Activated CD4-positive, alpha-beta T cell treated with anti-CD3 and anti-CD28 coated beads, Interleukin-2, amount 50 U/mL, for 1 hour (primary cell): ENCODE measurements at regions not wholly inside any gene's neighbourhood (a gene's known extent, or its start where the extent isn't known, plus 50 kb on each side); places are given as distances from the start of the nearest gene placed in this dataset.

Experiments used
- DNase-seq: peaks from one replicate; pipeline ENCODE4 v3.0.0-alpha.2; 2020

- no peak for DNase-seq
These were observed 61.7 kb upstream of the PSD2 start for GRCh38 chr5:139733698-139734538.

- DNase-seq: no peak
These were observed 61.1 kb upstream of the PSD2 start for GRCh38 chr5:139734539-139734916.

DNA sequence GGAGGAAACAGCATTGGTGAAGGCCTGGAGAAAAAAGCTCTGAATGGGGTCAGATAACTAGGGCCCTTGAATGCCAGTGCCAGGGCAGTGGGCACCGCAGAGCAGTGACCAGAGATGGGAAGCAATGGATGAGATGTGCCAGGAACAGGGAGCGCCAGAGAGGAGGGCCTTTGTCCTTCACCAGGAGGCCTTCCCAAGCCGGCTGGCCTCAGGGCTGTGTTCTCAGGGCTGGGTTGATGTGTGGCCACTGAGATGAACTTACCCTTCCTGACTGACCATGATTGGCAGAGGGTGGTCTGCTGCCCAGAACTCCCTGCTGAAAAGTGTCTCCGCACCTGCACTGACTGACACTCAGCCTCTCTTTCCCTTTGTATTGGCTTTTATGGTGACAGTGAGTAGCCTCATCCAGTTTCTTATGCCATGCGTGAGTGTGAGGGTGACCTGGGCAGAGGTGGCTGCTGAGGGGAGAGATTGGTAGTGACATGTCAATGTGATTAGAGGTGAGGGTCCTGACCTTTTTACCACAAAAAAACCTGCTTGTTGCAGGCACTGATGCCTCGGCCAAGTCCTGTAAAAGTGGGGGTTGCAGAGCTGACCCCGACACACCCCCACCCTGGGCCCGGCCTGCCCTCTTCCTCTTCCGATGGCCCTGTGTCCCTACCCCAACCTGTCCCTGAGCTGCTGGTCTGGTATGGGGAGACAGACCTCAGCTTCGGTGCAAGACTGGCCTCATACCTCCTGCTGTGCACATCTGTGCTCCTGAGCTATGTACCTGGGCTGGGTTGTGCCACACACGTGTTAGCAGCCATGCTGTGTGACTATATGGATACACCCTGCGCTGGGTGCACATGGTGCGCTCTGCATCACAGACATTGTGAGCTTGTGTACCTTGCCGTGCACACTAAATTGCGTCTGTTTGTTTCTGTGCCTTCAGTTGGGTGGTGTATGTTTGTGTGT, 57.1 kb upstream of the PSD2 start:
- DNase-seq: no peak

DNA sequence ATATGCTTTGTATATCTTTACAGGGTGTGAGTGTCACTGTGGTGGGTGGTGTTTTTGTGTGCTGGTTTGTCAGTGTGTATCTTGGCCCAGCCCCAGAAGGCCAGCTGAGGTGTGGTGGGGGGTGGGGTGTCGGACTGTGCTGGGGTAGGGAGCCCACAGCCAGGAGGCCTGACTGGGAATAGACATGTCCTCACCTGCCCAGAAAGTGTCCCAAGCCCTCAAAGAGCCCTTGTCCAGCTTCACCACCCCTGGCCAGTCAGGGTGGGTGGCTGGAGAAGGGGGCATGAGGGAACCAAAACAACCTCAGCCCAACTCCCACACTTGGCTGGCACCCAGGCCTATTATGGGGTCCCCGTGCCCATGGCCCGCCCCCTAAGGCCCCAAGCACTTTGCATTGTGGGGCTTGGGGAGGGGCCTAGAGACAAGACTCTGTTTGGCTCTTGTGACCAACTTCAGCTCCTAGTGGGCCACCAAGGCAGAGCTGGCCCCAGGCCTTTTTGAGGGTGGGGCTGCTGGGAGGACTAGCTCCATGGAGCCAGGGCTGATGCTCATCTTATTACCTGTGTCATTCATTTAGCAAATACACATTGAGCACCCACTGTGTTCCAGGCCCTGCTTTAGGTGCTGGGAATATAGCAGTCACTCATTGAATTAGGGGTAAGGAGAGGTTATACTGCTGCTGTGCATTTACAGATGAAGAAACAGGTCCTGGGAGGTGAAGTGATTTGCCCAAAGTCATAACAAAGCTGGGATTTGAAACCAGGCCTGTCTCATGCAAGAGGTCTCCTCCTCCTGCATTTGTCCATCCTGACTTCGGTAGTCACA, 56.2 kb upstream of the PSD2 start:
- no peak for DNase-seq

GRCh38 chr5:139740138-139740991, 55.2 kb upstream of the PSD2 start:
- no peak for DNase-seq

DNA sequence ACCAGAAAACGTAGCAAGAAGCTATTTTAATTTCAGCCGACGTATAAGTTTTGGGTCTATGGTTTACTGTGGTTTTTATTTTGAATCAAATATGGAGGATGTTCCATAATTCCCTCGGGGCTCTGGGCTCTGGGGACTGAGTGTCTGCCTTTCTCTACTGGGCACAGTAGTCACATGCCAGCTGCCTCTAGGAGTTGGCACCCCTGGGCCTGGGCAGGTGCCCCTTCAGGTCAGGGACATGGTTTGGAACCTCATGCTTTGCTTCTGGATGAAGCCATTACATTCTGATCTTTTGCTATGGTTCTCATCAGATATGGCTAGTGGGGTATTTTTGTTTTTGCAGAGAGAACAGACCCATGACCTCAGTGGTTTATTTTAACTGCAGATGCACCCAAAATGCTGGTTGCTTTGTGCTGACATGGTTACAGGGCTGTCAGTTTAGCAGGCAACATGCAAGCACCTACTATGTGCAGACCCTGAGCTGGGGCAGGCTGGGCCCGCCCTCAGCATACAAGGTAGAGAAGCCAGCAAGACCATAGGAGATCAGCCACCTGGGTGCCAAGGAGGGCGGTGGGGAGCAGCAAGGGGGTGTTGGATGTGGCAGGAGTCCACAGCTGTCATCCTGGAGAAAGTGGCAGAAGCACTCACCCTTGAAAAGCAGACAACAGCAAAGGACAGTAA, 54.5 kb upstream of the PSD2 start:
- DNase-seq: no peak

GRCh38 chr5:139741823-139742172, 53.8 kb upstream of the PSD2 start:
- no peak for DNase-seq

DNA sequence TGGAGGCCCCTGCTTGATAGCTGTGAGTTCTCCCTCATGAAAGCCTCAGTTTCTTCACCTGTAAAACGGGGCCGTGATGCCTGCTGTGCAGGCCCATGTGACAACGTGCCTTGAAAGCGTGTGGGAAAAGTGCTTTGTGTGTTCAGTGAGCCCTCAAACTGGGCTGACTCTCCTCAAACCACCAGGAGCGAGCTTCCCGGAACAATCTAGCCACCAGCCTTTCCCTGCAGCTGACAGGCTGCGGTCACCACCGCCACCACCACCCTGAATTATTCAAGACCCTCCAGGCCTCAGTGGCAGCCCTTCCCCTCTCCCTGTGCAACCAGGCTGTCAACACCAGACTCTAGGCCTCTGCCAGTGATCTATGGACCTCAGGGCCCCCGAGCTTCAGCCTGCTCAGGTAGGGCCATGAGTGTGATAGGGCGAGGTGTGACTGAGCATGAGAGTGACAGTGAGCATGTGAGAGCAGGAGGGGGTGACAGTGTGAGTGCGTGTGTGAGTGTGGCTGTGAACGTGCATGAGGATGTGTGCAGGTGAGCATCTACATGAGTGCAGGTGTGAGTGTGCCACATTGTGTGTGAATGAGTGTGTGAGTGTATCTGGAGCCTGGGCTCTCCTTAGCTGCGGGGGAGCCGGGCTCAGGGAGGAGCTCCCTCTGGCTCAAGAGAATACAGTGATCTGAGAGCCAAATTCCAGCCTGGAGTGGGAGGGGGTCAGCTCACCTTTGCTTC, 53.3 kb upstream of the PSD2 start:
- no peak for DNase-seq

- no peak for DNase-seq
These were observed 52.4 kb upstream of the PSD2 start for GRCh38 chr5:139743001-139743771.

DNA sequence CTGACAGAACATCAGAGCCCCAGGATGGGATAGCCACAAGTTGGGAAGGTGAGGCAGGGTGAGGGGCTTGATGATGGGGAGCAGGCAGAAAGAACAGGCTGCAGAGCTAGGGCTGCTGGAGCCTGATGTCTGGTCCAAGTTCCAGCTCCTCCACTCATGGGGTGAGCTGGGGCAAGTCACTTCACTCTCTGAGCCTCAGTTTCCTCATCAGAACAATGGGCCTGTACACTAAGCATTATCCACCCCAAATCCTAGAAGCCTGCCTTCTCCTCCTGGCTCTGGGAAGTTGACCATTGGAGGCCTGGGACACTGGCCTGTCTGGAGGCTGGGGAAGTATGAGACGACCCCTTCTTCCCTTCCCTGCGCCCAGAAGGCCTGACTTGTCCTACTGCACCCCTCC, 51.8 kb upstream of the PSD2 start:
- DNase-seq: no peak

GRCh38 chr5:139744471-139745131, 51.0 kb upstream of the PSD2 start:
- DNase-seq: no peak

GRCh38 chr5:139745132-139745799, 50.3 kb upstream of the PSD2 start:
- DNase-seq: no peak

DNA sequence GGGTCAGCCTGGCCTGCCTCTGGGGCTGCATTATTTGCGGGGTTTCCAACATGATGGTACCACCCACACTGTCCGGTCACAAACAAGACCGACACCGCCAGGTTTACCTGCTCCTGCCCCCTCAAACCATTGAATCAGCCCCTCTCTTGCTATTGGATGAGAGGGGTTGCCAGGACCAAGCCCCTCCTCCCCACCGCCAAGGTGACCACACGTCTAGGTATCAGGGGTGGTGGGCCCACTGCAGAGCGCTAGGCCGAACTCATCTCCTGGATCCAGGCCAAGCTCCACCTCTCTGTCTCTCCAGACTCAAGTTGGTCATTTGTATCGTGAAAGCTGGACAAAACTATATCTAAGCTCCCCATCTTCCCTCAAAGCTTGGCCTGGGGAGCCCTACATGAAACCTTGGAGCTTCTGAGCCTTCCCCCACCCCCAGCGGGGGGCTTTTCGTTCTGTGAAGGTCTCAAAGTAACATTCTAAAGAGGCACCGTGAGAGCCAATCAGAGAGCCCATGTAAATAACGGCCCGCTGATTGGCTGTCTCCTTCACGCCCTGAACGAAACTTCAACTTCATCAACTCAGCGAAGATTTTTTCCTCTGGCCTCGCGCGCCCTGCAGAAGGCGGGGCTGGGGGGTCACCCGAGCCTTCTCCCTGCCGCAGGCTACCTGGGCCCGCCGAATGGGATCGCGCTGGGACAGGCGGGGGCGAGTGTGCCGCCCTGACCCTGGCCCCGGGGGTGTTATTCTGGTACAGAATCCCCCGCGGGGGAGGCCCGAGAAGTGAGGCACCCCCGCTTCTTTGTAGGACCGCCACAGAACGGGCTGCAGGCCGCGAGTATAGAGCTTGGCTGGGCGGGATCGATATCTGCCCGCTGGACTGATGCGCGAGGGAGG, 49.6 kb upstream of the PSD2 start:
- DNase-seq: peak; percentile 42
